ENCODE measurements at regions not wholly inside any gene's neighbourhood (a gene's known extent, or its start where the extent isn't known, plus 50 kb on each side); places are given as distances from the start of the nearest gene placed in this dataset.

DNA sequence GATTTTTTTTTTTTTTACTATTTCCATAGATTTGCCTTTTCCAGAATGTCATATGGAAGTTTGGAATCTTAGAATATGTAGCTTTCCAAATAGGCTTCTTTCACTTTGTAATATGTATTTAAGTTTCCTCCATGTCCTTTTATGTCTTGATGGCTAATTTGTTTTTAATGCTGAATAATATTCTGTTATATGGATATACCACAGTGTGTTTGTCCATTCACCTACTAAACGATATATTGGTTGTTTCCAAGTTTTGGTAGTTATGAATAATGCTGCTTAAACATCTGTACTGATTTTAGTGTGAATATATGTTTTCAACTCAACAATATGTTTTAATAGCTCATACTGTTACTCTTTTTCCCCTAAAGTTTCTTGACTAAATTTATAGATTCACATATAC lies 669.8 kb upstream of the PCDH15 start:
- DNase-seq (no peak), ATAC-seq (no peak)
- no peaks in the 10 kb centered on the region for H3K27me3 ChIP-seq (ENCODE audit: insufficient read depth in 3 of 3, low read length in 2 of 3)
- no peaks in the 10 kb centered on the region for H3K36me3 ChIP-seq (ENCODE audit: insufficient read depth in 1 of 2, low read depth in 1 of 2)
- no peak overlapping the region for H3K4me3 ChIP-seq
- intact Hi-C loops (cut with DNase I): no loop called here
- TF ChIP-seq, protein P1, sequence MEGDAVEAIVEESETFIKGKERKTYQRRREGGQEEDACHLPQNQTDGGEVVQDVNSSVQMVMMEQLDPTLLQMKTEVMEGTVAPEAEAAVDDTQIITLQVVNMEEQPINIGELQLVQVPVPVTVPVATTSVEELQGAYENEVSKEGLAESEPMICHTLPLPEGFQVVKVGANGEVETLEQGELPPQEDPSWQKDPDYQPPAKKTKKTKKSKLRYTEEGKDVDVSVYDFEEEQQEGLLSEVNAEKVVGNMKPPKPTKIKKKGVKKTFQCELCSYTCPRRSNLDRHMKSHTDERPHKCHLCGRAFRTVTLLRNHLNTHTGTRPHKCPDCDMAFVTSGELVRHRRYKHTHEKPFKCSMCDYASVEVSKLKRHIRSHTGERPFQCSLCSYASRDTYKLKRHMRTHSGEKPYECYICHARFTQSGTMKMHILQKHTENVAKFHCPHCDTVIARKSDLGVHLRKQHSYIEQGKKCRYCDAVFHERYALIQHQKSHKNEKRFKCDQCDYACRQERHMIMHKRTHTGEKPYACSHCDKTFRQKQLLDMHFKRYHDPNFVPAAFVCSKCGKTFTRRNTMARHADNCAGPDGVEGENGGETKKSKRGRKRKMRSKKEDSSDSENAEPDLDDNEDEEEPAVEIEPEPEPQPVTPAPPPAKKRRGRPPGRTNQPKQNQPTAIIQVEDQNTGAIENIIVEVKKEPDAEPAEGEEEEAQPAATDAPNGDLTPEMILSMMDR (IDR thresholded peaks at IDR 0.05): no peak
- no peaks in the 10 kb centered on the region for H3K4me1 ChIP-seq
- 88 to 94% (median 91%) methylated on average over 1 of the region's 1 CpG for WGBS, 3 donors
- H3K9me3 ChIP-seq: no peaks in the 10 kb centered on the region
- no peak overlapping the region for H3K27ac ChIP-seq

DNA sequence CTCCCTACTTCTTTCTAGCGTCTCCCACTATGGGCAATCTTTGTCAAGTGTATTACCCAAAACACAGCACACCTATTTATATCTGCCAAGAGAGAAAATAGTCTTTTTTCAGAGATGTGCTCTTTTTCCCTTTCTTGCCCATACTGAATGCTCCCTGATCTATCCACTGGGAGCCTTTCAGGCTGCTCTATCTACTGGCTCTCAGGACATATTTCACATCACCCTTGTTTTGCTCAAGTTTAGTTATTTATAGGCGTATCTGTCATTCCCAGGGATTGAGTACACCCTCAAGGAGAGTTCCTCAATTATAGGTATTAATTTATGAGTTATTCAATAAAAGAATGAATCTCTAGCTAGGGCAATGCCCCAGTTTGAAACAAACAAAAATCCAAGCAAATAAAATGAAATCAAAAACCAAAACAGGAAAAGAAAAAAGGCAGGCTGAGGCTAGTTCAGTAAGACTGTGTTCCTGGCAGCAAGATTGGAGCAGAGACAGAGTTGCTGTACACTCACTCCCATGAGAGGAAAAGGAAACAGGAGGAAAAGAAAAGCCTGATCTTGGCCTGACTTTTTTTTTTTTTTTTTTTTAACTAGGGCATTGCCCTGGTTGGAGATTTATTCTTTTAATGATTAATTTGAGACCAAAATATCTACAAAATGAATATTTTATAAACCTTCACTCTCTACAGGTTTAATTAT lies 665.9 kb upstream of the PCDH15 start:
- WGBS, 3 donors: 61 to 76% (median 67%) methylated on average over 2 of the region's 2 CpGs
- TF ChIP-seq, protein P1 (IDR thresholded peaks at IDR 0.05): no peak
- H3K36me3 ChIP-seq (ENCODE audit: insufficient read depth in 1 of 2, low read depth in 1 of 2): no peaks in the 10 kb centered on the region
- no peak for DNase-seq
- no peak overlapping the region for H3K27ac ChIP-seq
- no peak for ATAC-seq
- H3K4me3 ChIP-seq: no peak overlapping the region
- H3K9me3 ChIP-seq: no peaks in the 10 kb centered on the region
- intact Hi-C loops (cut with DNase I): no loop called here
- H3K27me3 ChIP-seq (ENCODE audit: insufficient read depth in 3 of 3, low read length in 2 of 3): no peaks in the 10 kb centered on the region
- H3K4me1 ChIP-seq: no peaks in the 10 kb centered on the region

DNA sequence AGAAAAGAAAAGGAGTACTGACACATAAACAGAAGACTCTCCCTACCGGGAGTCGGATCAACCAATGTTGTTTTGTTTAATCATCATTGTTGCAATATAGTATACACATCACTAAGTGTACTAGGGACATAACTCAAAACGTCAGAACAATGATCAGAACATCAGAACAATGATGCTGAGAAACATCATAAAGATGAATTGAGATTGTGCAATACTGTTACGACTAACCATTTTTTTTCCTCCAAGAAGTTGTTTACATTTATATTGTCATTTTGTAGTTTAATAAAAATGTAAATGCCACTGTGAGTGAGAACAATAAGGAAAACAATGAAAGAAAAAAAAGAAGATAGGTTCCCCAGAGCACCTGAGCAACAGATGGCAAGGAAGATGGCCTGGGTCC lies 663.1 kb upstream of the PCDH15 start:
- Histone ChIP-seq H3K27ac (no peak overlapping the region), H3K4me1 (no peaks in the 10 kb centered on the region), H3K4me3 (no peak overlapping the region), H3K27me3 (ENCODE audit: insufficient read depth in 3 of 3, low read length in 2 of 3) (no peaks in the 10 kb centered on the region), H3K9me3 (no peaks in the 10 kb centered on the region), H3K36me3 (ENCODE audit: insufficient read depth in 1 of 2, low read depth in 1 of 2) (no peaks in the 10 kb centered on the region)
- intact Hi-C loops (cut with DNase I): no loop called here
- no peak for ATAC-seq
- WGBS, 3 donors: 84 to 88% (median 87%) methylated on average over 4 of the region's 4 CpGs
- no peak for DNase-seq
- TF ChIP-seq, protein P1 (IDR thresholded peaks at IDR 0.05): no peak

DNA sequence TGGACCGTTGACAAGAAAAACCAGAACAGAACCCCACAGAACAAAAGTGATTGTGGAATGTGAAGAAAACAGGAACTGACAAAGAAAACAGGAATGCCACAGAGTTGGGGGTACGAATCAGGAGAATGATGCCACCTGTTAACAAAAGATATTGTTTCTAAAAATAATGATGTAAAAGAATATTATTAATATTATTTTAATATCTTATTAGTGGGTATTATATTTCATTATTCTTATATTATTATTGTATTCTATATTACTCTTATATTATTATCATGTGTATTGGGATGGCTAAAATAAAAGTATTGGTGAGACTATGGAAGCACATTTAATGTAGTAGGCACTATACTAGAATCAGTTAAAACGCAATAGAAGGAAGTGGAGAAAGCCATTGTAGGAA lies 659.0 kb upstream of the PCDH15 start:
- Histone ChIP-seq H3K27me3 (ENCODE audit: insufficient read depth in 3 of 3, low read length in 2 of 3) (no peaks in the 10 kb centered on the region), H3K4me3 (no peak overlapping the region), H3K36me3 (ENCODE audit: insufficient read depth in 1 of 2, low read depth in 1 of 2) (no peaks in the 10 kb centered on the region), H3K4me1 (no peaks in the 10 kb centered on the region), H3K9me3 (no peaks in the 10 kb centered on the region), H3K27ac (no peak overlapping the region)
- TF ChIP-seq, protein P1 (IDR thresholded peaks at IDR 0.05): no peak
- 76 to 80% (median 80%) methylated on average over 3 of the region's 3 CpGs for WGBS, 3 donors
- DNase-seq (no peak), ATAC-seq (no peak)
- intact Hi-C loops (cut with DNase I): no loop called here

DNA sequence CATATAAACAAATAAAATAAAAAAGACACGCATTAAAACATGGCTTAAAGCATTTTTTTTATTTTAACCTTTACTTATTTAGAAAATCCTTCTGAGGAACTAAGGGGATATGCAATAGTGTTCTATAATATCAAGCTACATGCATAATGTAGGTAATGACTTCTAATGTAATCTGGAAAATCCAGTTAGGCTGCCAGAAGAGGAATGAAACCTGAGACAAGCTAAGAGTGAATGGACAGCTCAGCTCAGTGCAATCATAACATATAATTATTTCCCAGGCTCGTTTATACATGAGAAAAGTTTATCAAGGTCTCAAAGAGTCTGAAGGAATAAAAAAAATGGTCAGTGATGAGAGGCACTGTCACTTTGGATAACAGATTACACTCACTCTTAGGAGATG lies 649.0 kb upstream of the PCDH15 start:
- Histone ChIP-seq H3K27ac (no peak overlapping the region), H3K4me1 (no peaks in the 10 kb centered on the region), H3K9me3 (no peaks in the 10 kb centered on the region), H3K27me3 (ENCODE audit: insufficient read depth in 3 of 3, low read length in 2 of 3) (no peaks in the 10 kb centered on the region), H3K36me3 (ENCODE audit: insufficient read depth in 1 of 2, low read depth in 1 of 2) (no peaks in the 10 kb centered on the region), H3K4me3 (no peak overlapping the region)
- intact Hi-C loops (cut with DNase I): no loop called here
- no peak for DNase-seq
- 29 to 36% (median 33%) methylated on average over 2 of the region's 2 CpGs for WGBS, 3 donors
- TF ChIP-seq, protein P1 (IDR thresholded peaks at IDR 0.05): no peak
- ATAC-seq: no peak

All from psoas muscle (tissue), 7 donors.